ENCODE measurements at regions not wholly inside any gene's neighbourhood (a gene's known extent, or its start where the extent isn't known, plus 50 kb on each side); places are given as distances from the start of the nearest gene placed in this dataset.
"Not testable (repeated sequence)": the region's sequence is repeated elsewhere in the genome, so short reads cannot be mapped to it uniquely, and the experiment has no call there.

GRCh38 chr5:105859350-105859749 is 1811.4 kb downstream of the EFNA5 start:
- DNase-seq: not testable (repeated sequence)

GRCh38 chr5:105849701-105850100 is 1821.0 kb downstream of the EFNA5 start:
- peak; percentile 57 for DNase-seq

- DNase-seq: peak; percentile 1
Observed at GRCh38 chr5:105840800-105841199, 1829.9 kb downstream of the EFNA5 start.

GRCh38 chr5:105836887-105837286 is 1833.8 kb downstream of the EFNA5 start:
- peak; percentile 57 for DNase-seq

GRCh38 chr5:105836268-105836667 is 1834.5 kb downstream of the EFNA5 start:
- peak; percentile 84 for DNase-seq

- DNase-seq: no peak
Observed at GRCh38 chr5:105828821-105829220, 1841.9 kb downstream of the EFNA5 start.

- DNase-seq: no peak
Observed at GRCh38 chr5:105821800-105822199, 1848.9 kb downstream of the EFNA5 start.

- DNase-seq: no peak
Observed at GRCh38 chr5:105817914-105818313, 1852.8 kb downstream of the EFNA5 start.

- no peak for DNase-seq
Observed at GRCh38 chr5:105817416-105817815, 1853.3 kb downstream of the EFNA5 start.

GRCh38 chr5:105816961-105817360 is 1853.8 kb downstream of the EFNA5 start:
- DNase-seq: peak; percentile 8

GRCh38 chr5:105812304-105812703 is 1858.4 kb downstream of the EFNA5 start:
- peak; percentile 33 for DNase-seq

GRCh38 chr5:105807951-105808350 is 1862.8 kb downstream of the EFNA5 start:
- DNase-seq: no peak

- DNase-seq: peak; percentile 58
Observed at GRCh38 chr5:105807290-105807689, 1863.4 kb downstream of the EFNA5 start.

GRCh38 chr5:105806596-105806995 is 1864.1 kb downstream of the EFNA5 start:
- DNase-seq: no peak

- no peak for DNase-seq
Observed at GRCh38 chr5:105803431-105803830, 1867.3 kb downstream of the EFNA5 start.

GRCh38 chr5:105794578-105794977 is 1876.2 kb downstream of the EFNA5 start:
- no peak for DNase-seq

GRCh38 chr5:105789246-105789645 is 1881.5 kb downstream of the EFNA5 start:
- no peak for DNase-seq

- no peak for DNase-seq
Observed at GRCh38 chr5:105783811-105784210, 1886.9 kb downstream of the EFNA5 start.

- DNase-seq: peak; percentile 19
Observed at GRCh38 chr5:105782501-105782900, 1888.2 kb downstream of the EFNA5 start.

GRCh38 chr5:105773241-105773640 is 1897.5 kb downstream of the EFNA5 start:
- DNase-seq: no peak

- DNase-seq: no peak
Observed at GRCh38 chr5:105767267-105767666, 1903.5 kb downstream of the EFNA5 start.

- no peak for DNase-seq
Observed at GRCh38 chr5:105762728-105763127, 1908.0 kb downstream of the EFNA5 start.

GRCh38 chr5:105754056-105754455 is 1916.7 kb downstream of the EFNA5 start:
- peak; percentile 46 for DNase-seq

GRCh38 chr5:105752801-105753200 is 1917.9 kb downstream of the EFNA5 start:
- DNase-seq: peak; percentile 65

GRCh38 chr5:105751908-105752307 is 1918.8 kb downstream of the EFNA5 start:
- DNase-seq: no peak

GRCh38 chr5:105745111-105745510 is 1925.6 kb downstream of the EFNA5 start:
- no peak for DNase-seq
